ENCODE measurements at regions not wholly inside any gene's neighbourhood (a gene's known extent, or its start where the extent isn't known, plus 50 kb on each side); places are given as distances from the start of the nearest gene placed in this dataset.
A peak's percentile ranks its signal among the peaks of the same experiment; 100 is the strongest.

- no peak overlapping the region for H2AFZ ChIP-seq
- H3K9me2 ChIP-seq (replicated peaks; ENCODE audit: insufficient read depth) = no peaks in the 10 kb centered on the region
- H3K9me3 ChIP-seq (ENCODE audit: low read depth) = no peaks in the 10 kb centered on the region
- H3K27me3 ChIP-seq = no peaks in the 10 kb centered on the region
- TF ChIP-seq EZH2phosphoT487 (IDR thresholded peaks at IDR 0.05; ENCODE audit: low read depth, severe bottlenecking, unreplicated experiment) (no peak), CTCF (IDR thresholded peaks at IDR 0.05; ENCODE audit: poor library complexity) (no peak), EZH2 (IDR thresholded peaks at IDR 0.05; ENCODE audit: borderline replicate concordance) (no peak)
- no peak overlapping the region for H3K27ac ChIP-seq
- DNase-seq (ENCODE audit: low spot score) = no peak
- H4K20me1 ChIP-seq (ENCODE audit: insufficient read depth, poor library complexity, severe bottlenecking) = no peaks in the 10 kb centered on the region
- peaks cover 8% of the 10 kb centered on the region for H3K4me1 ChIP-seq (ENCODE audit: insufficient read depth)
- no peaks in the 10 kb centered on the region for H3K79me2 ChIP-seq
- H3K4me3 ChIP-seq = no peak overlapping the region
- H3K36me3 ChIP-seq (replicated peaks; ENCODE audit: insufficient read depth, low read depth) = no peaks in the 10 kb centered on the region
- H3K4me2 ChIP-seq = no peak overlapping the region
Observed at GRCh38 chr5:148723143-148723542, 68.8 kb upstream of the HTR4 start.

GRCh38 chr5:148725675-148726074 is 71.3 kb upstream of the HTR4 start:
- TF ChIP-seq EZH2 (IDR thresholded peaks at IDR 0.05; ENCODE audit: borderline replicate concordance) = no peak
- TF ChIP-seq EZH2phosphoT487 (IDR thresholded peaks at IDR 0.05; ENCODE audit: low read depth, severe bottlenecking, unreplicated experiment) = no peak
- TF ChIP-seq CTCF (IDR thresholded peaks at IDR 0.05; ENCODE audit: poor library complexity) = no peak
- H3K27ac ChIP-seq = no peak overlapping the region
- no peak overlapping the region for H3K4me2 ChIP-seq
- H3K36me3 ChIP-seq (replicated peaks; ENCODE audit: insufficient read depth, low read depth) = no peaks in the 10 kb centered on the region
- H4K20me1 ChIP-seq (ENCODE audit: insufficient read depth, poor library complexity, severe bottlenecking) = no peaks in the 10 kb centered on the region
- no peaks in the 10 kb centered on the region for H3K4me1 ChIP-seq (ENCODE audit: insufficient read depth)
- H3K9me3 ChIP-seq (ENCODE audit: low read depth) = no peaks in the 10 kb centered on the region
- no peaks in the 10 kb centered on the region for H3K79me2 ChIP-seq
- H3K27me3 ChIP-seq = no peaks in the 10 kb centered on the region
- 86% methylated on average over 6 of the region's 6 CpGs for WGBS (ENCODE audit: low lambda C conversion rate, missing lambda C conversion rate)
- no peak overlapping the region for H3K4me3 ChIP-seq
- H2AFZ ChIP-seq = no peak overlapping the region
- DNase-seq (ENCODE audit: low spot score) = no peak
- H3K9me2 ChIP-seq (replicated peaks; ENCODE audit: insufficient read depth) = no peaks in the 10 kb centered on the region

- Histone ChIP-seq H3K9me3 (ENCODE audit: low read depth) (no peaks in the 10 kb centered on the region), H3K27me3 (no peaks in the 10 kb centered on the region), H3K4me1 (ENCODE audit: insufficient read depth) (no peaks in the 10 kb centered on the region), H3K36me3 (replicated peaks; ENCODE audit: insufficient read depth, low read depth) (no peaks in the 10 kb centered on the region), H3K27ac (no peak overlapping the region), H2AFZ (no peak overlapping the region), H3K4me2 (no peak overlapping the region), H3K79me2 (no peaks in the 10 kb centered on the region), H4K20me1 (ENCODE audit: insufficient read depth, poor library complexity, severe bottlenecking) (no peaks in the 10 kb centered on the region), H3K9me2 (replicated peaks; ENCODE audit: insufficient read depth) (no peaks in the 10 kb centered on the region), H3K4me3 (no peak overlapping the region)
- no peak for TF ChIP-seq EZH2 (IDR thresholded peaks at IDR 0.05; ENCODE audit: borderline replicate concordance)
- no peak for TF ChIP-seq EZH2phosphoT487 (IDR thresholded peaks at IDR 0.05; ENCODE audit: low read depth, severe bottlenecking, unreplicated experiment)
- peak; percentile 48 for TF ChIP-seq CTCF (IDR thresholded peaks at IDR 0.05; ENCODE audit: poor library complexity)
- peak; percentile 26 for DNase-seq (ENCODE audit: low spot score)
Observed at GRCh38 chr5:148729182-148729581, 74.9 kb upstream of the HTR4 start.

GRCh38 chr5:148730270-148730669 is 75.9 kb upstream of the HTR4 start:
- Histone ChIP-seq H3K9me3 (ENCODE audit: low read depth) (no peaks in the 10 kb centered on the region), H3K4me2 (no peak overlapping the region), H3K4me3 (no peak overlapping the region), H3K36me3 (replicated peaks; ENCODE audit: insufficient read depth, low read depth) (no peaks in the 10 kb centered on the region), H3K9me2 (replicated peaks; ENCODE audit: insufficient read depth) (no peaks in the 10 kb centered on the region), H3K79me2 (no peaks in the 10 kb centered on the region), H2AFZ (no peak overlapping the region), H3K27me3 (no peaks in the 10 kb centered on the region), H4K20me1 (ENCODE audit: insufficient read depth, poor library complexity, severe bottlenecking) (no peaks in the 10 kb centered on the region), H3K27ac (no peak overlapping the region), H3K4me1 (ENCODE audit: insufficient read depth) (no peaks in the 10 kb centered on the region)
- WGBS (ENCODE audit: low lambda C conversion rate, missing lambda C conversion rate) = 89% methylated on average over 2 of the region's 2 CpGs
- TF ChIP-seq EZH2phosphoT487 (IDR thresholded peaks at IDR 0.05; ENCODE audit: low read depth, severe bottlenecking, unreplicated experiment) (no peak), EZH2 (IDR thresholded peaks at IDR 0.05; ENCODE audit: borderline replicate concordance) (no peak), CTCF (IDR thresholded peaks at IDR 0.05; ENCODE audit: poor library complexity) (no peak)
- DNase-seq (ENCODE audit: low spot score) = no peak

Data from hepatocyte (in vitro differentiated cells).